COLO829 (cell line): ENCODE measurements at regions not wholly inside any gene's neighbourhood (a gene's known extent, or its start where the extent isn't known, plus 50 kb on each side); places are given as distances from the start of the nearest gene placed in this dataset.
"Not testable (repeated sequence)": the region's sequence is repeated elsewhere in the genome, so short reads cannot be mapped to it uniquely, and the experiment has no call there.

ENCODE experiments used
- DNase-seq: peaks from one replicate; pipeline ENCODE4 v3.0.0; 2012; ENCODE audit warnings: low spot score

DNA sequence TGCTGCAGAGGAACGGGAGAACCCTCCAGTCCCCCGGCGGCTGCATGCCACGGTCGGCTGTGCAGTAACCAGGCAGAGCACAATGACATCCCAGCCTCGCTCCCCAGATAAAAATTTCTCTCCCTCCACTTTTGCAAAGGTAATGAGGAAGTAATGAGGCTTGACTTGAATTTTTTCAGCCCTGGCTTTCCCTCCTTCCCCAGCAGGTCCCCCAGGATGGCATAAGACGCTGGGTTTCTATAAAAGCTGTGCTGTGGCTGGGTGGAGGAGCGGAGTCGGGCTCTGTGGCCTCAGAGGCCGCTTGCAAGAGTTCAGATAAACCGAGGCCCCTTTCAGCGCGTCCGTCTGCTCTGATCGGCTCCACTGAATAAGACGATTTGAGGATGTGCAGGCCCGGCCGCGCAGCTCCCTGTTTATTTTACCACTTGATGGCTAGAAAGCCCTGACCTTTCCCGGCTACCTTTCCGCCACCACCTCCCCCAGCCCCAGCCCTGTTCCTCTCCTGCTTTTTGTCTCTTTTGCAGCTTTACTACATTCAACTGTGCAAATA, 351.9 kb upstream of the IRX2 start:
- DNase-seq = no peak

DNA sequence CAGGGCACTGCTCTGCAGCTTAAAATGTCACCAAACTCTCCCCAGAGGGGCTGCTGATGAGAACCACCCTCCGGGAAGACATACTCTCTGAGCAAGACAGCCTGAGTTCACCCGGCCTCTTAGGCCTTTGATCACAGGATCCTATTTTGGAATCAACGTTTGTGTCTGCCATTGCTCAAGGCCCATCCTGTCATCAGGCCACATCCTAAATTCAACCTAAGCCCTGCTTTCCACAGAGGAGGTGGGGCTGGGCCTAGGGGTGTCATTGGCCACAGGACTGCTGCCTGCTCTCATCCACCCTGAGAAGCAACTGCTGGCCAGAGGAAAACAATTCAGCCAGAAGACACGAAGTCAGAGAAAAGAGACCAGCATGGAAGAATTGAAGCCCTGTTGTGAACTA, 351.1 kb upstream of the IRX2 start:
- no peak for DNase-seq

- no peak for DNase-seq
Observed at GRCh38 chr5:3101561-3101960, 350.1 kb upstream of the IRX2 start.

GRCh38 chr5:3100921-3101551, 349.6 kb upstream of the IRX2 start:
- DNase-seq = no peak

GRCh38 chr5:3099954-3100353, 348.5 kb upstream of the IRX2 start:
- DNase-seq = no peak

DNA sequence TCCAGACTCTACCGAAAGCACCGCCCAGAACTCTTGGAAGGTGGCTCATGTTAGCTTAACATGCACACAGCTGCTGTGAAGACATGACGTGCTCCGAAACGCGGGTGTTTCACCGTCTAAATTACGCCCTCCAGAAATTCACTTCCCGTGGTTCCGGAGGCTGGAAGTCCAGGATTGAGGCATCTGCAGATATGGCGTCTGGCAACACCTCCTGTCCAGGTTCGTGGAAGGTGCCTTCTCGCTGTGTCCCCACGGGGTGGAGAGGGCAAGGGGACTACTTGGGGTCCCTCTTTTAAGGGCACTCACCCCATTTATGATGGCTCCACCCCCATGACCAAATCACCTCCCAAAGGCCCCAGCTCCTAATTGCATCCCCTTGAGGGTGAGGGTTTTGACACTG, 348.0 kb upstream of the IRX2 start:
- no peak for DNase-seq

DNA sequence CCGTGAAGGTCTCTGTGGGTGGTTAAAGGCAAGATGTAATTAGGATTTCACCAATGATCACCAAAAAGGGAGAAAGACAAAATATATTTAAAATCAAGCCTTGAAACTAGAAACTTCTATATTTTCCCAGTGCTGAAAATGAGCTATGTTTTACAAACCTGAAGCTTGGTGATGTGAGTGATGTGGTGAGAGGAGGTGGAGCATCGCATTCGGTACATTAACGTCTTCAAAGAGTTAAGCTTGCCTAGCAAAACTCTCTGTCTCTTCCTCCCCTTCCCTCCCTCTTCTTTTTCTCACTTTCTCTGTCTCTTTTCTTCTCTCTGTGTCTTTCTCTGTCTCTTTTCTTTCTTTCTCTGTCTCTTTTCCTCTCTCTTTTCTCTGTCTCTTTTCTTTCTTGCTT, 347.3 kb upstream of the IRX2 start:
- DNase-seq = no peak

GRCh38 chr5:3092664-3093063, 341.2 kb upstream of the IRX2 start:
- DNase-seq = no peak

DNA sequence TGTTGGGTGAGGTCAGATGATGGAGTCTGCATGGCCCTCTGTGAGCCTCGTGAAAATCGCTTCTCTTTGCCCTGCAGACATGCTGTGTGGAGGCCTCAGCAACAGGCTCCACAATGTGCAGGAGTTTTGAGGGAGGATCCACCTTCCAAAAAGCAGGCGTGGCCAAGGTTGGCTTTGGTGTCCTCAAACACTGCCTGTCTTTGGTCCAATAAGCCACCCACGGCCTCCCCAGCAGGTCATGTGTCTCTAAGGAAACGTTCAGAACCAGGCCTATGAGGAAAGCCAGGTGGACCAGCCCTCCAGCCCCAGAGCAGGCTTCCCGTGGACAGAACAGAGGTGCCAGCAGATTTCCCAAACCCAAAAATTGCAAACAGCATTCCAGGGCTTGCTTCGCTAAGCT, 340.7 kb upstream of the IRX2 start:
- no peak for DNase-seq

GRCh38 chr5:3091040-3091774, 339.7 kb upstream of the IRX2 start:
- DNase-seq = no peak

DNA sequence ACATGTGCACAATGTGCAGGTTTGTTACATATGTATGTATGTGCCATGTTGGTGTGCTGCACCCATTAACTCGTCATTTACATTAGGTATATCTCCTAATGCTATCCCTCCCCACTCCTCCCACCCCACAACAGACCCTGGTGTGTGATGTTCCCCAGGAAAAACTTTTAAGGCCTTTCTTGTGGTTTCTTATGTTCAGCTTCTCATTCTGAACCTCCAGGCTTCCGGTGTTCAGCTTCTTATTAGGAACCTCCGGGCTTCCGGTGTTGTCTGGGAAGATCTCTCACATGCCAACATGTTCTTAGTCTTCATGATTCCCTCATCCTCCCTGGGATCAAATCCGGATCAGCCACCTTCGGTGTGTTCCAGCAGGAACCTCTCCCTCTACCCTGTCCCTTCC, 338.8 kb upstream of the IRX2 start:
- DNase-seq = not testable (repeated sequence)

GRCh38 chr5:3080366-3080765, 328.9 kb upstream of the IRX2 start:
- no peak for DNase-seq

DNA sequence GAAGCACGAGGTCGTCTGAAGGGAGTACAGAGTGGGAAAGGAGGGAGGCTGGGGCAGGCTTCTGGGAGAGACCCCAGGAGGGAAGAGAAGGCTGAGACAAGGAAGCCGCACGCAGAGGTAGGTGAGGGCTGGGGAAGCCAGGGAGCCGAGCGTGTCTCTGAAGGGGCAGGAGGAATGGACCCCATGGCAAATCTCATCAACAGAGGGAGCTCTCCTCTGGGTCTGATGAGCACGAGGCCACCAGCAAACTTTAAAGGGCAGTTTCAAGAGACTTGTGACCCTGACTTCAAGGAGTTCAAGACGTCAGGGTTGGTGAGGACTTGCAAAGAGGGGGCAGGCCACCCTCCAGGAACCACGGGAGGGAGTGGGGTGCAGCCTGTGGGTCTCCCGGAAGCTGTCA, 326.2 kb upstream of the IRX2 start:
- DNase-seq = no peak

GRCh38 chr5:3075309-3075708, 323.8 kb upstream of the IRX2 start:
- no peak for DNase-seq

GRCh38 chr5:3068401-3068800, 316.9 kb upstream of the IRX2 start:
- DNase-seq = no peak

- DNase-seq = no peak
Observed at GRCh38 chr5:3060283-3060682, 308.8 kb upstream of the IRX2 start.

GRCh38 chr5:3059488-3059887, 308.0 kb upstream of the IRX2 start:
- no peak for DNase-seq

DNA sequence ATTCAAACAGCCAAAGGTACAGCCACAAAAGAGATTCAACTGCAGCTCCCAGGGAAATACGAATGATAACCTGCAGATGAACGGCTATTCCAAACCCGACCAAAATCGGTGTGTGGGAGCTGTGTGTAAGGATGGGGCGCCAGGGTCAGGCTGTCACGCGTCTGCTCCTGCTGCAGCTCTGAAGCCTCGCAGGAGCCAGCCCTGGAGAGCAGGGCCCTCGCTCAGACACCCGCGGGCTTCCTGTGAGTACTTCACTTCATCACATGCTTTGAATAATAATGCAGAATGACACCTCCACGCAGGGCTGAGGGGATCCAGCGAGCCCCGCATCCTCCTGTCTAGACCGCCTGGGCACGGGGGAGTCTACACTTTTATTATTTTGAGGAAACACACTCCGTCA, 307.5 kb upstream of the IRX2 start:
- DNase-seq = no peak

- DNase-seq = no peak
Observed at GRCh38 chr5:3056866-3057265, 305.4 kb upstream of the IRX2 start.

DNA sequence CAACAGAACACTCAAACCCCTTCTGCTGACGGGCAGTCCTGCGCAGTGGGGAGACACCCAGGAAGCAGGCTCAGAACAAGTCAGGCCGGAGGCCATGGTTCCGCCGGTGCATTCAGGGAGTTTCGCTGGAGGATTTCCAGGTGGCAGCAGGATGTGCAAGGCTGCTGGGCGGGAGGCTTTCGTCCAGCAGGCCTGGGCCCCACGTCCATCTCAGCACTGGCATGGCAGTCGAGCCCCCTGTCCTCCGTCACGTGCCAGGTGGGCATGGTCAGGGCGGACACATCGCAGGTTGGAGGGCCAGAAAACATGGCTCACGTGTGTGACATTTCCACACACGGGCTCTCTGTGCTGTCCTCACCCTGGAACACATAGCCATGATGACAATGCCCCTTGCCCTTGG, 299.9 kb upstream of the IRX2 start:
- DNase-seq = no peak

GRCh38 chr5:3050863-3051262, 299.4 kb upstream of the IRX2 start:
- no peak for DNase-seq

GRCh38 chr5:3049261-3049660, 297.8 kb upstream of the IRX2 start:
- DNase-seq = no peak

DNA sequence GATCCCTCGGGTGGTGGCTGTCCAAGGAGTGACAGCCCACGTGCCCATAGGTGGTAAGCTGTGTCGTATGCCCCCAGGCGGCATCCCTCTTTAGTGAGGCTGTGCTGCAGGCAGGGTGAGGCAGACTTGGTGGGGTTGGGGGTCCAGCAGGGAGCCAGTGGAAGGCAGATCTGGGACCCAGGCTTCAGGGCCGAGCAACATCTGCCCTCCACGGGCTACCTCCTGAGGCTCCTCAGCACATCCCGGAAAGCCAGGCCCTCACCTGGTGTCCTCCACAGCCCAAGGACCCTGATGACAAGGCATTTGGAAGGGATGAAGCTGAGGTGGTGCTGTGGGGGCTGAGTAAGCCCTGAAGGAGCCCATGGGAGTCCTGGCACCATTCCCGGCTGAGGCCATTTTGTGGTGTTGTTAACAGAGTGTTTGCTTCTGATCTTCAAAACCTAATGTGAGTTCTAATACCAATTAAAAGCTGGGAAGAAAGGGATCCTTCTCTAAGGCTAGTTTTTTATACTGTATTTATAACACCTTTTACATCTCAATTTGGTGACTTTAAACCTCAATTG, 295.8 kb upstream of the IRX2 start:
- no peak for DNase-seq

GRCh38 chr5:3043600-3043999, 292.1 kb upstream of the IRX2 start:
- DNase-seq = no peak
